MM.1S (cell line): ENCODE measurements at regions not wholly inside any gene's neighbourhood (a gene's known extent, or its start where the extent isn't known, plus 50 kb on each side); places are given as distances from the start of the nearest gene placed in this dataset.
A peak's percentile ranks its signal among the peaks of the same experiment; 100 is the strongest.

Experiments used
- DNase-seq: peaks from one replicate; pipeline ENCODE4 v3.0.0-alpha.2; 2015
- H2AFZ ChIP-seq: fragments of 300-600 bp; sonication (generic); 2 replicates; pipeline ENCODE4 v1.6.0; 2016; ENCODE audit warnings: antibody characterized with exemption, low read length
- H3F3A ChIP-seq: fragments of 300-600 bp; sonication (generic); 2 replicates; pipeline ENCODE4 v1.6.1; 2016; ENCODE audit warnings: mild to moderate bottlenecking, antibody characterized with exemption, low read length, moderate library complexity, mixed read lengths; ENCODE audit not compliant: insufficient read depth
- H3K27ac ChIP-seq: fragments of 300-600 bp; sonication (generic); 2 replicates; pipeline ENCODE4 v1.5.1; 2016; ENCODE audit warnings: mild to moderate bottlenecking, low read length
- H3K27me3 ChIP-seq: fragments of 300-600 bp; sonication (generic); replicated peaks from 2 replicates; pipeline ENCODE4 v1.6.0; 2016; ENCODE audit warnings: low read length; ENCODE audit not compliant: insufficient read depth
- H3K36me3 ChIP-seq: fragments of 300-600 bp; sonication (generic); replicated peaks from 2 replicates; pipeline ENCODE4 v1.6.1; 2016; ENCODE audit warnings: mild to moderate bottlenecking, low read length, mixed read lengths; ENCODE audit not compliant: insufficient read depth
- H3K4me1 ChIP-seq: fragments of 300-600 bp; sonication (generic); 2 replicates; pipeline ENCODE4 v1.6.1; 2016; ENCODE audit warnings: low read length, mixed read lengths
- H3K4me2 ChIP-seq: fragments of 300-600 bp; sonication (generic); 2 replicates; pipeline ENCODE4 v1.6.0; 2016; ENCODE audit warnings: low read depth, low read length
- H3K4me3 ChIP-seq: fragments of 300-600 bp; sonication (generic); 2 replicates; pipeline ENCODE4 v1.5.1; 2016; ENCODE audit warnings: low read length, mixed read lengths
- H3K79me2 ChIP-seq: fragments of 300-600 bp; sonication (generic); 2 replicates; pipeline ENCODE4 v1.6.1; 2016; ENCODE audit warnings: mixed run types, low read length, mixed read lengths
- H3K9ac ChIP-seq: fragments of 300-600 bp; sonication (generic); 2 replicates; pipeline ENCODE4 v1.6.1; 2016; ENCODE audit warnings: low read length, mixed read lengths
- H3K9me2 ChIP-seq: fragments of 300-600 bp; sonication (generic); replicated peaks from 2 replicates; pipeline ENCODE4 v1.6.1; 2016; ENCODE audit warnings: mild to moderate bottlenecking, low read length, mixed read lengths; ENCODE audit not compliant: insufficient read depth
- H3K9me3 ChIP-seq: fragments of 300-600 bp; sonication (generic); replicated peaks from 2 replicates; pipeline ENCODE4 v1.6.1; 2016; ENCODE audit warnings: mild to moderate bottlenecking, low read length, mixed read lengths; ENCODE audit not compliant: insufficient read depth
- H4K20me1 ChIP-seq: fragments of 300-600 bp; sonication (generic); 2 replicates; pipeline ENCODE4 v1.6.1; 2016; ENCODE audit warnings: mild to moderate bottlenecking, low read length, moderate library complexity, mixed read lengths; ENCODE audit not compliant: insufficient read depth
- CTCF ChIP-seq: fragments of 300-600 bp; sonication (generic); IDR thresholded peaks from 2 replicates; pipeline ENCODE4 v1.5.1; 2016; ENCODE audit warnings: antibody characterized with exemption, low read length, mixed read lengths
- EZH2 ChIP-seq: fragments of 300-600 bp; sonication (generic); optimal IDR thresholded peaks from 2 replicates; pipeline ENCODE3; 2017; ENCODE audit warnings: low read depth, mild to moderate bottlenecking, antibody characterized with exemption, low read length, mixed read lengths
- EZH2phosphoT487 ChIP-seq: fragments of 300-600 bp; sonication (generic); IDR thresholded peaks from 2 replicates; pipeline ENCODE4 v1.6.1; 2018; ENCODE audit warnings: antibody characterized with exemption, low read length

- no peak overlapping the region for H3K4me2 ChIP-seq
Measured at GRCh38 chr10:85315657-85316056, 987.3 kb downstream of the CCSER2 start.

GRCh38 chr10:85316276-85316675, 987.9 kb downstream of the CCSER2 start:
- TF ChIP-seq EZH2, result no peak
- TF ChIP-seq CTCF, result no peak
- no peak for TF ChIP-seq EZH2phosphoT487
- H3K27ac ChIP-seq, result no peak overlapping the region
- no peaks in the 10 kb centered on the region for H3F3A ChIP-seq
- no peaks in the 10 kb centered on the region for H3K36me3 ChIP-seq
- no peaks in the 10 kb centered on the region for H4K20me1 ChIP-seq
- DNase-seq, result no peak
- H3K4me3 ChIP-seq, result no peak overlapping the region
- no peaks in the 10 kb centered on the region for H3K9me3 ChIP-seq
- no peak overlapping the region for H2AFZ ChIP-seq
- H3K9me2 ChIP-seq, result no peaks in the 10 kb centered on the region
- no peaks in the 10 kb centered on the region for H3K27me3 ChIP-seq
- no peak overlapping the region for H3K9ac ChIP-seq
- no peaks in the 10 kb centered on the region for H3K4me1 ChIP-seq
- no peak overlapping the region for H3K4me2 ChIP-seq
- H3K79me2 ChIP-seq, result no peaks in the 10 kb centered on the region

More at GRCh38 chr10:85315657-85316056, 987.3 kb downstream of the CCSER2 start:
- Histone ChIP-seq H3K27me3 (no peaks in the 10 kb centered on the region), H3F3A (no peaks in the 10 kb centered on the region), H3K27ac (no peak overlapping the region), H3K36me3 (no peaks in the 10 kb centered on the region), H3K9ac (no peak overlapping the region), H3K4me1 (no peaks in the 10 kb centered on the region), H4K20me1 (no peaks in the 10 kb centered on the region), H3K4me3 (no peak overlapping the region), H3K9me3 (no peaks in the 10 kb centered on the region), H2AFZ (no peak overlapping the region), H3K9me2 (no peaks in the 10 kb centered on the region), H3K79me2 (no peaks in the 10 kb centered on the region)
- no peak for DNase-seq
- TF ChIP-seq CTCF, result no peak
- no peak for TF ChIP-seq EZH2phosphoT487
- TF ChIP-seq EZH2, result no peak

GRCh38 chr10:85317827-85318226, 989.4 kb downstream of the CCSER2 start:
- no peaks in the 10 kb centered on the region for H3K36me3 ChIP-seq
- H4K20me1 ChIP-seq, result no peaks in the 10 kb centered on the region
- DNase-seq, result peak; percentile 8
- no peak overlapping the region for H3K4me3 ChIP-seq
- H3F3A ChIP-seq, result no peaks in the 10 kb centered on the region
- no peaks in the 10 kb centered on the region for H3K79me2 ChIP-seq
- no peaks in the 10 kb centered on the region for H3K9me3 ChIP-seq
- H3K9me2 ChIP-seq, result no peaks in the 10 kb centered on the region
- no peak overlapping the region for H3K27ac ChIP-seq
- H3K27me3 ChIP-seq, result no peaks in the 10 kb centered on the region
- H2AFZ ChIP-seq, result no peak overlapping the region
- TF ChIP-seq CTCF (no peak), EZH2 (no peak), EZH2phosphoT487 (no peak)
- no peak overlapping the region for H3K9ac ChIP-seq
- H3K4me2 ChIP-seq, result no peak overlapping the region
- no peaks in the 10 kb centered on the region for H3K4me1 ChIP-seq
